GM23338 (cell line): ENCODE measurements at regions not wholly inside any gene's neighbourhood (a gene's known extent, or its start where the extent isn't known, plus 50 kb on each side); places are given as distances from the start of the nearest gene placed in this dataset.

Source experiments
- CREB1 ChIP-seq: fragments of 250-450 bp; sonication (Bioruptor Pico); IDR thresholded peaks from 2 replicates; pipeline ENCODE4 v1.5.0; 2020; ENCODE audit warnings: low read depth, mild to moderate bottlenecking, moderate library complexity
- CTCF ChIP-seq, 2 experiments: fragments of 200-600 bp in 1 of 2; sonication (generic) in 1 of 2; conservative IDR thresholded peaks; 2 replicates each; pipeline versions ENCODE4 v1.5.1 to v1.6.1; 2016 to 2017; ENCODE audit warnings: antibody characterized with exemption in 2 of 2, low read depth in 2 of 2, mild to moderate bottlenecking in 2 of 2, moderate library complexity in 1 of 2
- ETS1 ChIP-seq: IDR thresholded peaks from 2 replicates; pipeline ENCODE4 v1.6.1; 2016; ENCODE audit warnings: antibody characterized with exemption
- EZH2 ChIP-seq: fragments of 200-600 bp; sonication (generic); IDR thresholded peaks from one replicate; pipeline ENCODE4 v1.8.0; 2017; ENCODE audit warnings: antibody characterized with exemption, mild to moderate bottlenecking, low read depth; ENCODE audit not compliant: unreplicated experiment
- EZH2phosphoT487 ChIP-seq: fragments of 200-600 bp; sonication (generic); IDR thresholded peaks from one replicate; pipeline ENCODE4 v1.8.1; 2018; ENCODE audit warnings: antibody characterized with exemption; ENCODE audit not compliant: unreplicated experiment
- JUNB ChIP-seq: IDR thresholded peaks from one replicate; pipeline ENCODE4 v1.6.1; 2016; ENCODE audit warnings: antibody characterized with exemption; ENCODE audit not compliant: unreplicated experiment
- POLR2AphosphoS5 ChIP-seq: IDR thresholded peaks from 2 replicates; pipeline ENCODE4 v1.6.1; 2016; ENCODE audit warnings: antibody characterized with exemption, low read depth
- REST ChIP-seq: IDR thresholded peaks from one replicate; pipeline ENCODE4 v1.6.1; 2018; ENCODE audit warnings: antibody characterized with exemption; ENCODE audit not compliant: unreplicated experiment
- STAT1 ChIP-seq: IDR thresholded peaks from one replicate; pipeline ENCODE4 v1.6.1; 2016; ENCODE audit warnings: antibody characterized with exemption; ENCODE audit not compliant: unreplicated experiment
- ZNF114 ChIP-seq: fragments of 250-450 bp; sonication (Bioruptor Pico); IDR thresholded peaks from 2 replicates; pipeline ENCODE4 v1.5.0; 2020; ENCODE audit warnings: mild to moderate bottlenecking, moderate library complexity
- ZNF331 ChIP-seq: fragments of 250-450 bp; sonication (Bioruptor Pico); IDR thresholded peaks from 2 replicates; pipeline ENCODE4 v1.5.0; 2020; ENCODE audit warnings: low read depth, mild to moderate bottlenecking, moderate library complexity
- ZNF462 ChIP-seq: fragments of 250-450 bp; sonication (Bioruptor Pico); IDR thresholded peaks from 2 replicates; pipeline ENCODE4 v1.5.0; 2020; ENCODE audit warnings: mild to moderate bottlenecking, moderate library complexity

- no peak for TF ChIP-seq CTCF (conservative IDR thresholded peaks at IDR 0.05; ENCODE audit: low read depth in 2 of 2)
- no peak for TF ChIP-seq STAT1
- no peak for TF ChIP-seq EZH2
- no peak for TF ChIP-seq POLR2AphosphoS5
- TF ChIP-seq EZH2phosphoT487, result no peak
- TF ChIP-seq ZNF114, result no peak
- TF ChIP-seq REST, result no peak
- no peak for TF ChIP-seq CREB1
- no peak for TF ChIP-seq JUNB
- TF ChIP-seq ZNF331, result no peak
- no peak for TF ChIP-seq ETS1
- no peak for TF ChIP-seq ZNF462 (CRISPR knock-in tag)
Observed at GRCh38 chr2:223228871-223229270, 176.9 kb downstream of the KCNE4 start.
